ENCODE measurements at regions not wholly inside any gene's neighbourhood (a gene's known extent, or its start where the extent isn't known, plus 50 kb on each side); places are given as distances from the start of the nearest gene placed in this dataset.

DNA sequence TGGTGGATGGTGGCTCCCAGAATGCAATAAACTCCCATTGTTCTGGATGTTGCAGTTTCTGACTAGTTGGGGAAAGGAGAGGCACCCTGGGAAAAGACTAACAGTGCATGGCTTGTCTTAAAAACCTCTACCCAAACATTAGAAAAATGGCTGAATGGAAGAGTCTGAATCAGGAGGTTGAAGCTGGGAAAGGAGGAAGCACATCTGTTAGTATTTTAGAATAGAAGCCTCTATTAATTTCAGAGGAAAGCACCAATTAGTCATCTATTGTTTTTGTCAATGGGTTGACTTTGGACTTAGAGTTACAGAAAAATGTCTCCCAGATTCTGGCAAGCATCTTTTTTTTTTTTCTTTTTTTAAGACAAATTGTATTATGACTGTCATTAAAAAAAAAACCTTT is 56.1 kb upstream of the ELMO1 start:
- Histone ChIP-seq H3K4me1 (ENCODE audit: control insufficient read depth in 1 of 2, low read depth in 2 of 2) (no peaks in the 10 kb centered on the region), H3K27ac (no peak overlapping the region), H3K4me3 (no peak overlapping the region), H3K9me3 (no peaks in the 10 kb centered on the region), H3K27me3 (replicated peaks; ENCODE audit: insufficient read depth) (no peaks in the 10 kb centered on the region), H3K36me3 (no peaks in the 10 kb centered on the region)
- no peak for DNase-seq (ENCODE audit: low spot score)
- no peak for TF ChIP-seq CTCF (IDR thresholded peaks at IDR 0.05)
- no peak for ATAC-seq (ENCODE audit: insufficient number of reproducible peaks, low FRiP score, low read depth)

- Histone ChIP-seq H3K4me3 (no peak overlapping the region), H3K4me1 (ENCODE audit: control insufficient read depth in 1 of 2, low read depth in 2 of 2) (no peaks in the 10 kb centered on the region), H3K36me3 (no peaks in the 10 kb centered on the region), H3K9me3 (no peaks in the 10 kb centered on the region), H3K27me3 (replicated peaks; ENCODE audit: insufficient read depth) (no peaks in the 10 kb centered on the region), H3K27ac (no peak overlapping the region)
- ATAC-seq (ENCODE audit: insufficient number of reproducible peaks, low FRiP score, low read depth) (no peak), DNase-seq (ENCODE audit: low spot score) (no peak)
- no peak for TF ChIP-seq CTCF (IDR thresholded peaks at IDR 0.05)
Measured at GRCh38 chr7:37505750-37506353, 57.2 kb upstream of the ELMO1 start.

DNA sequence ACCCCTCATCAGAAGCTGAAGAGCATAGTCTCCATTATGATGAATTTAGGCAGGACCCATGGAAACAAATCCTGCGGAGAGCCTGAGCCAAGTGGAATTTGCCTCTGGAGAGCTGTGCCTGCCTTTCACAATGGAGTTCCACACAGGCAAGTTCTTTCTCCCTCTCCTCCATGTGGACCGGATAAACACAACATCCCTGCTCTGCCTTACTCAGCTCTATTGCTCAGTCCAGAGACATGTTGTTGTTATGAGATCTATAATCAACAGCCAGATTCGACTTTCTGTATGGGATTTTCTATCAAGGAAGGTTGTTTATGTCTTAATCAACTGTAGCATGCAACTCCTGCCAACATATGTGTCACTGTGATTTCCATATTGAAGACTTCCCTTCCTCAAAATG is 59.5 kb upstream of the ELMO1 start:
- TF ChIP-seq CTCF (IDR thresholded peaks at IDR 0.05): no peak
- no peaks in the 10 kb centered on the region for H3K27me3 ChIP-seq (replicated peaks; ENCODE audit: insufficient read depth)
- no peaks in the 10 kb centered on the region for H3K4me1 ChIP-seq (ENCODE audit: control insufficient read depth in 1 of 2, low read depth in 2 of 2)
- no peaks in the 10 kb centered on the region for H3K36me3 ChIP-seq
- H3K4me3 ChIP-seq: no peak overlapping the region
- no peaks in the 10 kb centered on the region for H3K9me3 ChIP-seq
- no peak overlapping the region for H3K27ac ChIP-seq
- DNase-seq (ENCODE audit: low spot score) (no peak), ATAC-seq (ENCODE audit: insufficient number of reproducible peaks, low FRiP score, low read depth) (no peak)

GRCh38 chr7:37510043-37510634 is 61.5 kb upstream of the ELMO1 start:
- Histone ChIP-seq H3K36me3 (no peaks in the 10 kb centered on the region), H3K4me3 (no peak overlapping the region), H3K27me3 (replicated peaks; ENCODE audit: insufficient read depth) (no peaks in the 10 kb centered on the region), H3K4me1 (ENCODE audit: control insufficient read depth in 1 of 2, low read depth in 2 of 2) (no peaks in the 10 kb centered on the region), H3K27ac (no peak overlapping the region), H3K9me3 (no peaks in the 10 kb centered on the region)
- DNase-seq (ENCODE audit: low spot score) (no peak), ATAC-seq (ENCODE audit: insufficient number of reproducible peaks, low FRiP score, low read depth) (no peak)
- TF ChIP-seq CTCF (IDR thresholded peaks at IDR 0.05): peak; percentile 56

GRCh38 chr7:37511915-37512314 is 63.3 kb upstream of the ELMO1 start:
- Histone ChIP-seq H3K4me1 (ENCODE audit: control insufficient read depth in 1 of 2, low read depth in 2 of 2) (no peaks in the 10 kb centered on the region), H3K9me3 (no peaks in the 10 kb centered on the region), H3K27me3 (replicated peaks; ENCODE audit: insufficient read depth) (no peaks in the 10 kb centered on the region), H3K27ac (no peak overlapping the region), H3K36me3 (no peaks in the 10 kb centered on the region), H3K4me3 (no peak overlapping the region)
- TF ChIP-seq CTCF (IDR thresholded peaks at IDR 0.05): no peak
- no peak for DNase-seq (ENCODE audit: low spot score)
- no peak for ATAC-seq (ENCODE audit: insufficient number of reproducible peaks, low FRiP score, low read depth)
